K562 (cell line): ENCODE measurements at regions not wholly inside any gene's neighbourhood (a gene's known extent, or its start where the extent isn't known, plus 50 kb on each side); places are given as distances from the start of the nearest gene placed in this dataset.

Experiments
- EGR1 ChIP-seq: fragments of 450-650 bp; conservative IDR thresholded peaks from 2 replicates; pipeline ENCODE4 v1.6.1; 2017; ENCODE audit warnings: mild to moderate bottlenecking
- EP300 ChIP-seq: IDR thresholded peaks from 2 replicates; pipeline ENCODE4 v1.6.1; 2012; ENCODE audit warnings: low read length, improper control_type of control experiment
- EWSR1 ChIP-seq: fragments of 450-650 bp; IDR thresholded peaks from 2 replicates; pipeline ENCODE4 v1.6.1; 2018; ENCODE audit warnings: borderline replicate concordance, mild to moderate bottlenecking, low read depth, moderate library complexity; ENCODE audit not compliant: partially characterized antibody
- HDAC1 ChIP-seq, 2 experiments: fragments of 450-650 bp; IDR thresholded peaks; 2 replicates each; pipeline ENCODE4 v1.6.1; 2016 to 2017; ENCODE audit warnings: inconsistent platforms in 1 of 2, mild to moderate bottlenecking in 1 of 2, moderate library complexity in 1 of 2
- JUND ChIP-seq, 2 experiments: IDR thresholded peaks; 2 replicates in 1 of 2; 3 replicates in 1 of 2; pipeline ENCODE4 v1.6.1; 2011; ENCODE audit warnings: borderline replicate concordance in 2 of 2, low read depth in 2 of 2, low read length in 2 of 2, improper control_type of control experiment in 1 of 2, missing biosample characterization in 1 of 2, missing genetic modification characterization in 1 of 2, missing genetic modification reagents in 1 of 2
- KDM2B ChIP-seq: fragments of 250-450 bp; sonication (Bioruptor Pico); IDR thresholded peaks from 2 replicates; pipeline ENCODE4 v1.8.0; 2021; ENCODE audit warnings: mild to moderate bottlenecking, moderate library complexity
- NFIC ChIP-seq: fragments of 450-650 bp; IDR thresholded peaks from 2 replicates; pipeline ENCODE4 v1.6.1; 2017; ENCODE audit warnings: mild to moderate bottlenecking, inconsistent platforms
- POLR2A ChIP-seq: fragments of 450-650 bp; conservative IDR thresholded peaks from 2 replicates; pipeline ENCODE4 v1.6.1; 2016
- PURB ChIP-seq: sonication (generic); formaldehyde crosslinking; IDR thresholded peaks from 2 replicates; pipeline ENCODE4 v1.9.0; 2021; ENCODE audit warnings: low read depth, mild to moderate bottlenecking, missing genetic modification reagents
- RBM39 ChIP-seq: fragments of 200-400 bp; formaldehyde crosslinking; optimal IDR thresholded peaks from 2 replicates; pipeline ENCODE3; 2018; ENCODE audit warnings: low read depth, low read length
- TFAM ChIP-seq: fragments of 250-450 bp; sonication (Bioruptor Pico); conservative IDR thresholded peaks from 2 replicates; pipeline ENCODE4 v1.5.0; 2021; ENCODE audit warnings: mild to moderate bottlenecking, moderate library complexity
- ZNF584 ChIP-seq: fragments of 200-800 bp; sonication (Bioruptor generic); IDR thresholded peaks from 2 replicates; pipeline ENCODE4 v1.6.1; 2016; ENCODE audit warnings: low read depth, mild to moderate bottlenecking, missing genetic modification characterization, missing compliant biosample characterization
- TF ChIP-seq, protein P1 (sequence below): fragments of 450-650 bp; formaldehyde crosslinking; IDR thresholded peaks from 2 replicates; pipeline ENCODE4 v1.4.0; 2020; ENCODE audit warnings: mild to moderate bottlenecking, moderate library complexity
- TF ChIP-seq, protein P2 (sequence below): fragments of 250-450 bp; sonication (Bioruptor Pico); IDR thresholded peaks from 2 replicates; pipeline ENCODE4 v1.8.0; 2022; ENCODE audit warnings: inconsistent platforms
- TF ChIP-seq, protein P3 (sequence below), 2 experiments: fragments of 450-650 bp in 1 of 2; sonication (generic) in 1 of 2; formaldehyde crosslinking in 1 of 2; IDR thresholded peaks in 1 of 2; conservative IDR thresholded peaks in 1 of 2; 2 replicates each; pipeline versions ENCODE4 v1.6.1 to v1.8.1; 2016 to 2023; ENCODE audit warnings: mild to moderate bottlenecking in 2 of 2, moderate library complexity in 2 of 2, inconsistent platforms in 1 of 2, missing genetic modification reagents in 1 of 2
- TF ChIP-seq, protein P4 (sequence below): fragments of 200-800 bp; sonication (Bioruptor generic); IDR thresholded peaks from 2 replicates; pipeline ENCODE4 v1.6.1; 2017; ENCODE audit warnings: missing genetic modification characterization, missing compliant biosample characterization
- TF ChIP-seq, protein P5 (sequence below): fragments of 200-400 bp; formaldehyde crosslinking; IDR thresholded peaks from 2 replicates; pipeline ENCODE4 v1.6.1; 2017; ENCODE audit warnings: mild to moderate bottlenecking, low read depth, low read length, moderate library complexity
- TF ChIP-seq, protein P6 (sequence below): fragments of 250-450 bp; sonication (Bioruptor Pico); IDR thresholded peaks from 2 replicates; pipeline ENCODE4 v1.9.0; 2021; ENCODE audit warnings: mild to moderate bottlenecking, inconsistent platforms

DNA sequence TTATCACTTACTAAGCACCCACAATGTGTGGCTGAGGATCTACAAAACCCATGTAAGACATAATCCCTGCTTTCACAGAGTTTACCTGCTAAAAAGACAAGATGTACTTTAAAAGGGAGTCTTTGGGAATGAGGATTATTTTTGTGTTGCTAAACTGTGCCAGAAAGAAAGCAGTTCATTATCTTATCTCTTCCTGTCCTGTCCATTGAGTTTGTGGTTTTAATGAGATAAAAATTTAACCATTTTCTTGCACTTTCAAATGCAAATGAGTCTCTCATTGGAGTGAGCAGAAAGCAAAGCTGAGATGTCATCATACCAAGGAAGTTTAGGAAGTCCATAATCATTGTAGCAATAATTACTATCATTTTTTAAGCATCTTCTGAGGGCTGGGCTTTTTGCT is 231.2 kb upstream of the ADAMTS9 start (continued):
- TF ChIP-seq, protein P1, sequence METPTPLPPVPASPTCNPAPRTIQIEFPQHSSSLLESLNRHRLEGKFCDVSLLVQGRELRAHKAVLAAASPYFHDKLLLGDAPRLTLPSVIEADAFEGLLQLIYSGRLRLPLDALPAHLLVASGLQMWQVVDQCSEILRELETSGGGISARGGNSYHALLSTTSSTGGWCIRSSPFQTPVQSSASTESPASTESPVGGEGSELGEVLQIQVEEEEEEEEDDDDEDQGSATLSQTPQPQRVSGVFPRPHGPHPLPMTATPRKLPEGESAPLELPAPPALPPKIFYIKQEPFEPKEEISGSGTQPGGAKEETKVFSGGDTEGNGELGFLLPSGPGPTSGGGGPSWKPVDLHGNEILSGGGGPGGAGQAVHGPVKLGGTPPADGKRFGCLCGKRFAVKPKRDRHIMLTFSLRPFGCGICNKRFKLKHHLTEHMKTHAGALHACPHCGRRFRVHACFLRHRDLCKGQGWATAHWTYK (CRISPR knock-in tag): no peak
- no peak for TF ChIP-seq NFIC
- TF ChIP-seq, protein P2, sequence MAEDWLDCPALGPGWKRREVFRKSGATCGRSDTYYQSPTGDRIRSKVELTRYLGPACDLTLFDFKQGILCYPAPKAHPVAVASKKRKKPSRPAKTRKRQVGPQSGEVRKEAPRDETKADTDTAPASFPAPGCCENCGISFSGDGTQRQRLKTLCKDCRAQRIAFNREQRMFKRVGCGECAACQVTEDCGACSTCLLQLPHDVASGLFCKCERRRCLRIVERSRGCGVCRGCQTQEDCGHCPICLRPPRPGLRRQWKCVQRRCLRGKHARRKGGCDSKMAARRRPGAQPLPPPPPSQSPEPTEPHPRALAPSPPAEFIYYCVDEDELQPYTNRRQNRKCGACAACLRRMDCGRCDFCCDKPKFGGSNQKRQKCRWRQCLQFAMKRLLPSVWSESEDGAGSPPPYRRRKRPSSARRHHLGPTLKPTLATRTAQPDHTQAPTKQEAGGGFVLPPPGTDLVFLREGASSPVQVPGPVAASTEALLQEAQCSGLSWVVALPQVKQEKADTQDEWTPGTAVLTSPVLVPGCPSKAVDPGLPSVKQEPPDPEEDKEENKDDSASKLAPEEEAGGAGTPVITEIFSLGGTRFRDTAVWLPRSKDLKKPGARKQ (CRISPR knock-in tag): no peak
- TF ChIP-seq, protein P3, sequence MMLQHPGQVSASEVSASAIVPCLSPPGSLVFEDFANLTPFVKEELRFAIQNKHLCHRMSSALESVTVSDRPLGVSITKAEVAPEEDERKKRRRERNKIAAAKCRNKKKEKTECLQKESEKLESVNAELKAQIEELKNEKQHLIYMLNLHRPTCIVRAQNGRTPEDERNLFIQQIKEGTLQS (IDR thresholded peaks at IDR 0.05): peak; percentile 34; the same call in 1 of the 2 replicates
- TF ChIP-seq, protein P3 (CRISPR knock-in tag; conservative IDR thresholded peaks at IDR 0.05): no peak
- TF ChIP-seq EWSR1: no peak
- TF ChIP-seq EGR1: no peak
- TF ChIP-seq POLR2A: no peak
- TF ChIP-seq, protein P4, sequence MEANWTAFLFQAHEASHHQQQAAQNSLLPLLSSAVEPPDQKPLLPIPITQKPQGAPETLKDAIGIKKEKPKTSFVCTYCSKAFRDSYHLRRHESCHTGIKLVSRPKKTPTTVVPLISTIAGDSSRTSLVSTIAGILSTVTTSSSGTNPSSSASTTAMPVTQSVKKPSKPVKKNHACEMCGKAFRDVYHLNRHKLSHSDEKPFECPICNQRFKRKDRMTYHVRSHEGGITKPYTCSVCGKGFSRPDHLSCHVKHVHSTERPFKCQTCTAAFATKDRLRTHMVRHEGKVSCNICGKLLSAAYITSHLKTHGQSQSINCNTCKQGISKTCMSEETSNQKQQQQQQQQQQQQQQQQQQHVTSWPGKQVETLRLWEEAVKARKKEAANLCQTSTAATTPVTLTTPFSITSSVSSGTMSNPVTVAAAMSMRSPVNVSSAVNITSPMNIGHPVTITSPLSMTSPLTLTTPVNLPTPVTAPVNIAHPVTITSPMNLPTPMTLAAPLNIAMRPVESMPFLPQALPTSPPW (CRISPR knock-in tag): no peak
- TF ChIP-seq TFAM: no peak
- TF ChIP-seq, protein P5, sequence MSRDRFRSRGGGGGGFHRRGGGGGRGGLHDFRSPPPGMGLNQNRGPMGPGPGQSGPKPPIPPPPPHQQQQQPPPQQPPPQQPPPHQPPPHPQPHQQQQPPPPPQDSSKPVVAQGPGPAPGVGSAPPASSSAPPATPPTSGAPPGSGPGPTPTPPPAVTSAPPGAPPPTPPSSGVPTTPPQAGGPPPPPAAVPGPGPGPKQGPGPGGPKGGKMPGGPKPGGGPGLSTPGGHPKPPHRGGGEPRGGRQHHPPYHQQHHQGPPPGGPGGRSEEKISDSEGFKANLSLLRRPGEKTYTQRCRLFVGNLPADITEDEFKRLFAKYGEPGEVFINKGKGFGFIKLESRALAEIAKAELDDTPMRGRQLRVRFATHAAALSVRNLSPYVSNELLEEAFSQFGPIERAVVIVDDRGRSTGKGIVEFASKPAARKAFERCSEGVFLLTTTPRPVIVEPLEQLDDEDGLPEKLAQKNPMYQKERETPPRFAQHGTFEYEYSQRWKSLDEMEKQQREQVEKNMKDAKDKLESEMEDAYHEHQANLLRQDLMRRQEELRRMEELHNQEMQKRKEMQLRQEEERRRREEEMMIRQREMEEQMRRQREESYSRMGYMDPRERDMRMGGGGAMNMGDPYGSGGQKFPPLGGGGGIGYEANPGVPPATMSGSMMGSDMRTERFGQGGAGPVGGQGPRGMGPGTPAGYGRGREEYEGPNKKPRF: no peak
- TF ChIP-seq RBM39: no peak
- no peak for TF ChIP-seq HDAC1 (IDR thresholded peaks at IDR 0.05)
- TF ChIP-seq EP300: peak; percentile 71
- TF ChIP-seq, protein P6, sequence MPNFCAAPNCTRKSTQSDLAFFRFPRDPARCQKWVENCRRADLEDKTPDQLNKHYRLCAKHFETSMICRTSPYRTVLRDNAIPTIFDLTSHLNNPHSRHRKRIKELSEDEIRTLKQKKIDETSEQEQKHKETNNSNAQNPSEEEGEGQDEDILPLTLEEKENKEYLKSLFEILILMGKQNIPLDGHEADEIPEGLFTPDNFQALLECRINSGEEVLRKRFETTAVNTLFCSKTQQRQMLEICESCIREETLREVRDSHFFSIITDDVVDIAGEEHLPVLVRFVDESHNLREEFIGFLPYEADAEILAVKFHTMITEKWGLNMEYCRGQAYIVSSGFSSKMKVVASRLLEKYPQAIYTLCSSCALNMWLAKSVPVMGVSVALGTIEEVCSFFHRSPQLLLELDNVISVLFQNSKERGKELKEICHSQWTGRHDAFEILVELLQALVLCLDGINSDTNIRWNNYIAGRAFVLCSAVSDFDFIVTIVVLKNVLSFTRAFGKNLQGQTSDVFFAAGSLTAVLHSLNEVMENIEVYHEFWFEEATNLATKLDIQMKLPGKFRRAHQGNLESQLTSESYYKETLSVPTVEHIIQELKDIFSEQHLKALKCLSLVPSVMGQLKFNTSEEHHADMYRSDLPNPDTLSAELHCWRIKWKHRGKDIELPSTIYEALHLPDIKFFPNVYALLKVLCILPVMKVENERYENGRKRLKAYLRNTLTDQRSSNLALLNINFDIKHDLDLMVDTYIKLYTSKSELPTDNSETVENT (CRISPR knock-in tag): no peak
- TF ChIP-seq JUND (IDR thresholded peaks at IDR 0.05; ENCODE audit: borderline replicate concordance, low read depth, low read length): peak; percentile 28; the same call in 1 of the 2 replicates
- no peak; the same call in 2 of the 3 replicates for TF ChIP-seq JUND (tag; IDR thresholded peaks at IDR 0.05; ENCODE audit: borderline replicate concordance, low read depth, low read length)
- TF ChIP-seq PURB (CRISPR knock-in tag): no peak
- TF ChIP-seq KDM2B (CRISPR knock-in tag): no peak
- no peak for TF ChIP-seq ZNF584 (CRISPR knock-in tag)
